Anterior cingulate cortex (tissue), 58 donors: ENCODE measurements at regions not wholly inside any gene's neighbourhood (a gene's known extent, or its start where the extent isn't known, plus 50 kb on each side); places are given as distances from the start of the nearest gene placed in this dataset.

Source experiments
- DNase-seq, 58 donors: peaks; one replicate each; lab custom pipeline; 2025; lab: John Stamatoyannopoulos, UW

DNA sequence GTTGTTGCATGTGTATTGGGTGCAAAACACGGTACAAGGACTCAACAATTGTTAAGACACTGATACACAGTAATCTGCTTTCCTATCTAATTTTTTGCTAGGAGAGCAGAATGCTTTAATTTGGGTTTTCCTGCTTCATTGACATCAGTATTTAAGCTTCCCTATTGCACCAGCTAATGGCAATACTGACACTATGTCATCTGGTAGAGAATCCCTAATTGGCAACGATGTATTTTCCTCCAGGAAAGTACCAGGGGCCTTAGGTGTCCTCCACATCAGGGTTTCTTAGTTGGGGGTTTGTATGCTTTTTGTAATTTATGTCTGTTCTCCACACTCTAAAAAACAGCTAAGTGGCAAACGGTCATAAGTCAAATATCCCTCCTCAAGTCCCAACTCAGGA is 76.5 kb upstream of the FRY start:
- no peak for DNase-seq

DNA sequence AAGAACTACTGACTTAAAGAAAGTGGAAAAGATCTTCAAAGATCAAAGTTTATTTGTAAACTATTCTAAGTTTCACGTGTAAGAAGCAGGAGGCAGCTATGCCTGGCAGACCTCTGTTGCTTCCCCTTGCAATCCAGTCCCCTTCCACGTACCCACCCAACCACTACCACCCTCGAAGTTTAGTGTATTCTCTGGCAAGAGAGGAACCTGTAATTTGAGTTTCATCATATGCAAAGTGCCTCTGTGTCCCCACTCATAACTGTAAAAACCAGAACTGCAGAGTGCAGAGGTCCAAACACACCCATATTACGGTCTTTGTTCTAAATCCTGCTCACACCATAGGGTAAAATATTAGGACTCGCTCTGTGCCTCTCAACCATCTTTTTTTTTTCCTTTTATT is 75.8 kb upstream of the FRY start:
- no peak for DNase-seq

DNA sequence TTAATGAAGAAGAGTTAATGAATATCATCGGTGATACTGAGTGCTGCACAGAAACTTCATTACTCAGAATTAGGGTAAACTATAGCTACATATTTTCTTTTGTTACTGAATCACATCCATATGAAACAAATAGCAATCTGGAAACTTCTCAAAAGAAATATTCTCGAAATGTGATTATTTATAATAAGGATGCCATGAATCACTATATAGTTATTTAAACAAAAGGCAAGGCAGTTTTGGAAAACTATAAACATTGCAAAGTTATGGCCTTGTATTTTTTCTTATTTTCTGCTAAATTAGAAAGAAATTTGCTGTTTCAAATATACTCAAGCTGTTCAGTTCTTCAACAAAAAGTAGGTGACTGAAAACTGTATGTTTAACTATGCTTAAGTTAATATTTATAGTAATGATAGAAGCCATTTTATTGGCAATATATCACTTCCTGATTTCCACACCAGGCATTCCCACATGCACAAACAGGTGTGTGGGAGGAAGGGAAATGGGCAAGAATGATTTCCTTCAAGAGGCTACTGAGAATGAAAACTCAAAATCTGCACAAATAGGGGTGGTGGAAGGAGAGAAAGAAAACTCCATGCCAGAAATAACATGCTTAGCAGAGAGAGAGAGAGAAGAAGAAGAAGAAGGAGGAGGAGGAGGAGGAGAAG is 74.5 kb upstream of the FRY start:
- no peak for DNase-seq

DNA sequence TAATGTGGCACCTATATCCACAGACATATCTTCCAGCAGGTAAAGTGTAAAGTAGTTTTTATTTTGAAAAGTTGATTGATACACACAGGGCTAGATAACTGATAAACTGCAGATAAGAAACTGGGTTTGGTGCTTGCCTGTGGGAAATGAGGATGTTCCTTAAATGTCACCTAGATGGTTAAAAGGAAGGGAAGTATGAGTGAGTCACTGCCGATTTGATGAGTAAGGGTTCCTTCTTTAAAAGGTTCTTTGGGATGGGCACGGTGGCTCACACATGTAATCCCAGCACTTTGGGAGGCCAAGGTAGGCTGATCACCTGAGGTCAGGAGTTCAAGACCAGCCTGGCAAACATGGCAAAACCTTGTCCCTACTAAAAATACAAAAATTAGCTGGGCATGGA is 73.8 kb upstream of the FRY start:
- DNase-seq, result no peak

- no peak for DNase-seq
Observed at GRCh38 chr13:31962731-31963370, 68.7 kb upstream of the FRY start.

GRCh38 chr13:31963631-31964030 is 67.9 kb upstream of the FRY start:
- no peak for DNase-seq

GRCh38 chr13:31964168-31964567 is 67.4 kb upstream of the FRY start:
- DNase-seq, result no peak

- no peak for DNase-seq
Observed at GRCh38 chr13:31965361-31966066, 66.1 kb upstream of the FRY start.

- no peak for DNase-seq
Observed at GRCh38 chr13:31967155-31967554, 64.4 kb upstream of the FRY start.

- no peak for DNase-seq
Observed at GRCh38 chr13:31968473-31968872, 63.1 kb upstream of the FRY start.

DNA sequence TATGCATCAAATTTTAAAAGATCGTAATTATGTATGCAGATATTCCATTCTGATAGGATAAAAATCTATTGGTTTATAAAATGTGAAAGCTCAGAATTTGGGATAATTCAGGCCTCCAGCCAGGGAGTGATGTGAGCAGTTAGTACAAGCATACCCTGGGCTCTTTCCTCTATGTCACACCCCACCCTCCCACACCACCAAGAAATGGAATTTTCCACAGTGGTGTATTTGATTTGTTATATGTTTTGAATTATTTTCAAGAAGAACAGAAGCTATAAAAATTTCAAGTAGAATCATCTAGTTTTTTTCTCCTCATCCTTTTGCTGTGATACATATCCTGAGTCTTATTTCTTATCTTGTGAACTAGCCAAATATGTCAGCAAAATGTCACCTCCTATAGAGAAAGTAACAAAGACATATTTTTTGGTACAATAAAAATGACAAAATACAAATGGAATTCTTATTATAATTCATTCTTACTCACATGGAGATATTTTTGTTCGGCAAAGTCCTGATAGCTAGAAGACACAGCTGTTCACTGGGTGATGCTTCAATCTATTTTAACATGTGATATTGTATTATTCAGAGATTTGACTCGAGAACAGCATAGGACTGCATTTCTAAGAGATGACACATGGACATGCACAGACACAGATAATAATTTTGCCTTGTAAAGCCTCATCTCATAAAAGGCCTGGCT is 61.2 kb upstream of the FRY start:
- peak in 1 of 58 donors; percentile 8 for DNase-seq

DNA sequence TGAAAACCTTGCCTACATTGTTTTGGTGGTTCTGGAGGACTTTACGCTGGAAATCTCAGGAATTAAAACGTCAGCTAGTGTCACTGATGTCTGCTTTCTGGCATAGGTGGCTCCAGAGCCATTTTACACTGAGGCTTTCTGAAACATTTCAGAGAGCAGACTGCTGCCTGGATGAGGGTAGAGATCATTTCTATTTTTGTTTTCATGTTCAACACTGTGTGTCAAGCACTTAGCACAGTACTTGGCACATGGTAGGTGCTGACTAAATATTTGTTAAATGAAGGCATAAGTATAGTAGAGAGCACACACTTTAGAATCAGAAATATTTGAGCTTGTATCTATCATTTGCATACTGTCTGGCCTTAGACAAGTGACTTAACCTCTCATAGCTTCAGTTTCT is 59.1 kb upstream of the FRY start:
- no peak for DNase-seq

DNA sequence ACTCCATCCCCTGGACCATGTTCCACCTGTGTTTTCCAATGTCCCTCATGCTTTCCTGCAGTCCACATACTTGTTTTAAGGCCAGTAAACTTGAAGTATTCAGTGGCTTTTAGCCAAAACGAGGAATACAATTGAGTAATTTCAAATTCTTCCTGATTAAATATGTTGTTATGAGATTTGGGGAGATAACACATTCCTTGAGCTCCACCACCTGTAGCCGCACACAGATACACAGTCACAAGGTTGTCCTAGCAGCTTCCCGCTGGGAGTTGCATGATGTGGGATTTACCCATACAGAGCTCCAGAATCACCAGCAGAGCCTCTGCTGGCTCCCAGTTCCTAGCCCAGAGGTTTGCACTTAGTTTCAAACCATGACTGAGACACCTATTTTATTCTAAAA is 53.6 kb upstream of the FRY start:
- DNase-seq, result no peak

DNA sequence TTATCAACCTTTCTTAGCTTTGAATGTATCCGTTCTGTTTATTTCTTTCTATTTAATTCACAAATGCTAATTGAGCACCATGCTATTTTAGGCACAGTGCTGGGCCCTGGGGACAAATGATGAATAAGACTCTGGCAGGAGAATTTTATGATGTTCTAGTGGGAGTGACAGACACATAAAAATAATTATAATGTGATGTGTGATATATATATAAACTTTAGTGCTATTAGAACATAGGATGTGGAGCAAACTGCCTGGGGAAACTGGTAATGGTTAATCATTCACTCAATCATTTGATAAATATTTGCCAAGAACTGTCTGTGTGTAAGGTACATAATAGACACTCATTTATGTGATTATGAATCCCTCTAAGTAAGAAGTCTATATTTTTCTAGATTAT is 50.7 kb upstream of the FRY start:
- no peak for DNase-seq
